Loucy (cell line): ENCODE measurements at regions not wholly inside any gene's neighbourhood (a gene's known extent, or its start where the extent isn't known, plus 50 kb on each side); places are given as distances from the start of the nearest gene placed in this dataset.

Source experiments
- CTCF ChIP-seq: fragments of 200-600 bp; sonication (generic); conservative IDR thresholded peaks from 2 replicates; pipeline ENCODE4 v1.5.1; 2014; ENCODE audit warnings: mild to moderate bottlenecking, antibody characterized with exemption, low read length
- EZH2phosphoT487 ChIP-seq: fragments of 200-600 bp; IDR thresholded peaks from 2 replicates; pipeline ENCODE4 v1.6.1; 2018; ENCODE audit warnings: antibody characterized with exemption, mild to moderate bottlenecking, moderate library complexity, borderline replicate concordance

- TF ChIP-seq CTCF (no peak), EZH2phosphoT487 (no peak)
These were observed 329.5 kb downstream of the RPS24 start for GRCh38 chr10:78363190-78363589.
